ENCODE measurements at regions not wholly inside any gene's neighbourhood (a gene's known extent, or its start where the extent isn't known, plus 50 kb on each side); places are given as distances from the start of the nearest gene placed in this dataset.

DNA sequence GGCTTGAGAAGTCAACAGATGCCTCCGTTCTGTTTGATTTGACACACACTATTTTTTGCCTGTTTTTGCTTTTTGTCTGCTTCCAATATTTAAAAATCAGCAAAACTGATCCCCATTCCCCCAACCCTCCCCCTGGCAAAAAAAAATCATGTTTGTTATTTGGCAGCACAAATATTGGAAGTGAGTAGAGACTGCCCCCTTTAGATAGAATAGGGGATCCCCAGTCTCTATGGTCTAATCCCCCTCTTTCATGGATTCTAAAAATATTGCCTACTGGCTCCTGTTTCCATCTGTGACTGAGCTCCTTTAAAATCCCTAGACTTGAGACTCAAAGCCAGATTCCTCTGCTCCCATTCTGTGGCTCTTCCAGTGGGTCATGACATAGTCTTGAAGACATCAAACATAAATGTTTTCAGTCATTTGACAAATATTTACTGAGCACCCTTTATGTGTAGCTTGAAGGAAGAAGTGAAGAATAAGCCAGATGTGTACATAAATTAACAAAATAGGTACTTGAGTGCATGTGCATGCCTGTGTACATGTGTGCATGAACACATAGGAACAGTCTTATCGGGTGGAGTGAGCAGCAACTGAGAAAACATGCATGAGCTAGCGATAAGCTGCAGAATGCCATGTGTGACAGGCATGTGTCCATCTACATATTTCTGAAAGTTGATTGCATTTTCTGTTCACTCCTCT lies 101.2 kb downstream of the SALL1 start:
- Histone ChIP-seq H3K4me2 (no peak overlapping the region), H3F3A (replicated peaks; ENCODE audit: insufficient read depth) (no peaks in the 10 kb centered on the region), H2AFZ (ENCODE audit: low read depth) (no peak overlapping the region), H3K4me1 (ENCODE audit: control insufficient read depth in 1 of 2, insufficient read depth in 2 of 2, low read depth in 1 of 2, low read length in 1 of 2) (no peaks in the 10 kb centered on the region), H3K9me3 (no peaks in the 10 kb centered on the region), H4K20me1 (ENCODE audit: insufficient read depth) (no peaks in the 10 kb centered on the region), H3K9me2 (no peaks in the 10 kb centered on the region), H3K4me3 (ENCODE audit: low read depth in 2 of 2, low read length in 1 of 2) (no peak overlapping the region), H3K9ac (no peak overlapping the region), H3K36me3 (replicated peaks in 1 of 2; ENCODE audit: control insufficient read depth in 1 of 2, insufficient read depth in 2 of 2, low read length in 1 of 2) (no peaks in the 10 kb centered on the region), H3K27me3 (ENCODE audit: insufficient read depth) (no peaks in the 10 kb centered on the region), H3K79me2 (ENCODE audit: insufficient read depth) (no peaks in the 10 kb centered on the region), H3K27ac (ENCODE audit: low read depth in 2 of 2, low read length in 1 of 2) (no peak overlapping the region)
- no peak for DNase-seq
- no peak for TF ChIP-seq FOXM1 (IDR thresholded peaks at IDR 0.05; ENCODE audit: low read depth)
- no peak for TF ChIP-seq GATA2 (CRISPR knock-in tag; IDR thresholded peaks at IDR 0.05)
- TF ChIP-seq NFIC (IDR thresholded peaks at IDR 0.05; ENCODE audit: borderline replicate concordance): no peak
- TF ChIP-seq RCOR1 (IDR thresholded peaks at IDR 0.05; ENCODE audit: low read length): no peak
- no peak for TF ChIP-seq POLR2AphosphoS5 (IDR thresholded peaks at IDR 0.05; ENCODE audit: low read depth, low read length)
- no peak for TF ChIP-seq FOXJ3 (CRISPR knock-in tag; IDR thresholded peaks at IDR 0.05)
- TF ChIP-seq, protein P1, sequence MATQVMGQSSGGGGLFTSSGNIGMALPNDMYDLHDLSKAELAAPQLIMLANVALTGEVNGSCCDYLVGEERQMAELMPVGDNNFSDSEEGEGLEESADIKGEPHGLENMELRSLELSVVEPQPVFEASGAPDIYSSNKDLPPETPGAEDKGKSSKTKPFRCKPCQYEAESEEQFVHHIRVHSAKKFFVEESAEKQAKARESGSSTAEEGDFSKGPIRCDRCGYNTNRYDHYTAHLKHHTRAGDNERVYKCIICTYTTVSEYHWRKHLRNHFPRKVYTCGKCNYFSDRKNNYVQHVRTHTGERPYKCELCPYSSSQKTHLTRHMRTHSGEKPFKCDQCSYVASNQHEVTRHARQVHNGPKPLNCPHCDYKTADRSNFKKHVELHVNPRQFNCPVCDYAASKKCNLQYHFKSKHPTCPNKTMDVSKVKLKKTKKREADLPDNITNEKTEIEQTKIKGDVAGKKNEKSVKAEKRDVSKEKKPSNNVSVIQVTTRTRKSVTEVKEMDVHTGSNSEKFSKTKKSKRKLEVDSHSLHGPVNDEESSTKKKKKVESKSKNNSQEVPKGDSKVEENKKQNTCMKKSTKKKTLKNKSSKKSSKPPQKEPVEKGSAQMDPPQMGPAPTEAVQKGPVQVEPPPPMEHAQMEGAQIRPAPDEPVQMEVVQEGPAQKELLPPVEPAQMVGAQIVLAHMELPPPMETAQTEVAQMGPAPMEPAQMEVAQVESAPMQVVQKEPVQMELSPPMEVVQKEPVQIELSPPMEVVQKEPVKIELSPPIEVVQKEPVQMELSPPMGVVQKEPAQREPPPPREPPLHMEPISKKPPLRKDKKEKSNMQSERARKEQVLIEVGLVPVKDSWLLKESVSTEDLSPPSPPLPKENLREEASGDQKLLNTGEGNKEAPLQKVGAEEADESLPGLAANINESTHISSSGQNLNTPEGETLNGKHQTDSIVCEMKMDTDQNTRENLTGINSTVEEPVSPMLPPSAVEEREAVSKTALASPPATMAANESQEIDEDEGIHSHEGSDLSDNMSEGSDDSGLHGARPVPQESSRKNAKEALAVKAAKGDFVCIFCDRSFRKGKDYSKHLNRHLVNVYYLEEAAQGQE (IDR thresholded peaks at IDR 0.05; ENCODE audit: low read depth, low read length): no peak
- no peak for TF ChIP-seq RFX5 (IDR thresholded peaks at IDR 0.05; ENCODE audit: low read length)
- TF ChIP-seq, protein P2, sequence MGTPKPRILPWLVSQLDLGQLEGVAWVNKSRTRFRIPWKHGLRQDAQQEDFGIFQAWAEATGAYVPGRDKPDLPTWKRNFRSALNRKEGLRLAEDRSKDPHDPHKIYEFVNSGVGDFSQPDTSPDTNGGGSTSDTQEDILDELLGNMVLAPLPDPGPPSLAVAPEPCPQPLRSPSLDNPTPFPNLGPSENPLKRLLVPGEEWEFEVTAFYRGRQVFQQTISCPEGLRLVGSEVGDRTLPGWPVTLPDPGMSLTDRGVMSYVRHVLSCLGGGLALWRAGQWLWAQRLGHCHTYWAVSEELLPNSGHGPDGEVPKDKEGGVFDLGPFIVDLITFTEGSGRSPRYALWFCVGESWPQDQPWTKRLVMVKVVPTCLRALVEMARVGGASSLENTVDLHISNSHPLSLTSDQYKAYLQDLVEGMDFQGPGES (IDR thresholded peaks at IDR 0.05; ENCODE audit: low read depth, low read length): no peak
- TF ChIP-seq, protein P3, sequence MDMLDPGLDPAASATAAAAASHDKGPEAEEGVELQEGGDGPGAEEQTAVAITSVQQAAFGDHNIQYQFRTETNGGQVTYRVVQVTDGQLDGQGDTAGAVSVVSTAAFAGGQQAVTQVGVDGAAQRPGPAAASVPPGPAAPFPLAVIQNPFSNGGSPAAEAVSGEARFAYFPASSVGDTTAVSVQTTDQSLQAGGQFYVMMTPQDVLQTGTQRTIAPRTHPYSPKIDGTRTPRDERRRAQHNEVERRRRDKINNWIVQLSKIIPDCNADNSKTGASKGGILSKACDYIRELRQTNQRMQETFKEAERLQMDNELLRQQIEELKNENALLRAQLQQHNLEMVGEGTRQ (IDR thresholded peaks at IDR 0.05; ENCODE audit: borderline replicate concordance, low read depth, low read length): no peak
- no peak for TF ChIP-seq TEAD4 (IDR thresholded peaks at IDR 0.05; ENCODE audit: borderline replicate concordance, insufficient read depth)
- no peak for TF ChIP-seq JUND (IDR thresholded peaks at IDR 0.05)
- no peak for TF ChIP-seq SMC3 (IDR thresholded peaks at IDR 0.05; ENCODE audit: low read depth, low read length)
- TF ChIP-seq RXRA (IDR thresholded peaks at IDR 0.05; ENCODE audit: borderline replicate concordance, low read depth): no peak
- no peak for TF ChIP-seq CHD2 (IDR thresholded peaks at IDR 0.05; ENCODE audit: low read length, partially characterized antibody)
- no peak for TF ChIP-seq SIN3A (IDR thresholded peaks at IDR 0.05; ENCODE audit: borderline replicate concordance, low read depth, low read length)
- TF ChIP-seq EP300 (IDR thresholded peaks at IDR 0.05; ENCODE audit: borderline replicate concordance in 1 of 2, low read depth in 1 of 2, low read length in 1 of 2): no peak
- WGBS (ENCODE audit: low lambda C conversion rate): 33% methylated on average over 3 of the region's 3 CpGs
- ChIA-PET POLR2A (no interaction called here), CTCF (interaction anchor here (0.7 kb wide), 1 partner anchor 14 kb away, joined by 3 read pairs; no protein-coding TSS in a partner anchor)

Data from SK-N-SH (cell line).